A549 (cell line): ENCODE measurements at regions not wholly inside any gene's neighbourhood (a gene's known extent, or its start where the extent isn't known, plus 50 kb on each side); places are given as distances from the start of the nearest gene placed in this dataset.

Experiments used
- ATAC-seq, 2 experiments: fragments of 200-7000 bp in 1 of 2; fragments of >200 bp in 1 of 2; cut with Nextera tagmentation in 1 of 2; cut with Tn5 transposase in 1 of 2; 3 replicates each; pipeline versions ENCODE4 v1.8.0 to v1.9.1; 2018 to 2020; ENCODE audit warnings: mild to moderate bottlenecking in 1 of 2, moderate library complexity in 1 of 2
- CTCF ChIA-PET: fragments of 300-600 bp; sonication (Branson Sonifier 250); formaldehyde crosslinking; extraction: SDS; loops from one replicate; lab custom pipeline; 2021; ENCODE audit warnings: antibody characterized with exemption, inconsistent platforms; lab: Yijun Ruan, JAX
- POLR2A ChIA-PET: fragments of 350-600 bp; formaldehyde crosslinking; extraction: SDS; loops from one replicate; lab custom pipeline; 2021; ENCODE audit warnings: antibody characterized with exemption, inconsistent platforms; lab: Yijun Ruan, JAX
- DNase-seq, 2 experiments: peaks; one replicate each; pipeline versions ENCODE4 v3.0.0 to v3.0.0-alpha.2; 2011 to 2016; ENCODE audit warnings: low read depth in 1 of 2, low spot score in 1 of 2
- FAIRE-seq: peaks from 2 replicates; lab custom pipeline; 2011; peaks lifted over from hg19 to GRCh38; lab: Jason Lieb, UNC
- H3K27ac ChIP-seq, 2 experiments: fragments of >200 bp; sonication (Bioruptor Twin); formaldehyde crosslinking; 3 replicates each; pipeline ENCODE4 v1.5.1; 2016 to 2017
- H3K4me1 ChIP-seq: fragments of >200 bp; sonication (Bioruptor Twin); formaldehyde crosslinking; 3 replicates; pipeline ENCODE4 v1.6.1; 2016
- H3K4me2 ChIP-seq: fragments of >200 bp; sonication (Bioruptor Twin); formaldehyde crosslinking; 3 replicates; pipeline ENCODE4 v1.6.1; 2016
- H3K4me3 ChIP-seq: fragments of >200 bp; sonication (Bioruptor Twin); formaldehyde crosslinking; 3 replicates; pipeline ENCODE4 v1.5.1; 2016
- H3K9me3 ChIP-seq: fragments of >200 bp; sonication (Bioruptor Twin); formaldehyde crosslinking; 3 replicates; pipeline ENCODE4 v1.6.1; 2016
- ATOH8 ChIP-seq: fragments of 250-450 bp; sonication (Bioruptor Pico); IDR thresholded peaks from 2 replicates; pipeline ENCODE4 v1.5.0; 2020; ENCODE audit warnings: low read depth, mild to moderate bottlenecking, moderate library complexity
- CBX2 ChIP-seq: fragments of 200-600 bp; sonication (generic); IDR thresholded peaks from 2 replicates; pipeline ENCODE4 v1.6.1; 2016; ENCODE audit warnings: low read depth, mild to moderate bottlenecking, borderline replicate concordance
- CEBPB ChIP-seq, 2 experiments: fragments of >200 bp in 1 of 2; sonication (Bioruptor Twin) in 1 of 2; formaldehyde crosslinking in 1 of 2; IDR thresholded peaks; 2 replicates each; pipeline ENCODE4 v1.6.1; 2012 to 2016
- CHD4 ChIP-seq: fragments of 200-600 bp; sonication (generic); IDR thresholded peaks from 2 replicates; pipeline ENCODE4 v1.6.1; 2016; ENCODE audit warnings: antibody characterized with exemption, mild to moderate bottlenecking, borderline replicate concordance
- CTCF ChIP-seq: fragments of >200 bp; sonication (Bioruptor Twin); formaldehyde crosslinking; IDR thresholded peaks from 3 replicates; pipeline ENCODE4 v1.5.1; 2016
- E2F6 ChIP-seq: IDR thresholded peaks from 2 replicates; pipeline ENCODE4 v1.6.1; 2012; ENCODE audit warnings: low read depth, borderline replicate concordance
- EHMT2 ChIP-seq: fragments of 200-600 bp; sonication (generic); IDR thresholded peaks from 2 replicates; pipeline ENCODE4 v1.6.1; 2016; ENCODE audit warnings: antibody characterized with exemption, low read depth, mild to moderate bottlenecking, moderate library complexity
- ELK1 ChIP-seq: fragments of 150-350 bp; IDR thresholded peaks from 2 replicates; pipeline ENCODE4 v1.6.1; 2014; ENCODE audit warnings: low read depth, mild to moderate bottlenecking, low read length
- EP300 ChIP-seq, 2 experiments: fragments of >200 bp; sonication (Bioruptor Twin); formaldehyde crosslinking; IDR thresholded peaks; 2 replicates in 1 of 2; 3 replicates in 1 of 2; pipeline ENCODE4 v1.6.1; 2016 to 2017
- FOSL2 ChIP-seq, 2 experiments: fragments of 450-650 bp in 1 of 2; fragments of >200 bp in 1 of 2; sonication (Bioruptor Twin) in 1 of 2; formaldehyde crosslinking; IDR thresholded peaks; 2 replicates each; pipeline versions ENCODE4 v1.5.0 to v1.6.1; 2016 to 2020; ENCODE audit warnings: mild to moderate bottlenecking in 1 of 2, moderate library complexity in 1 of 2
- FOXS1 ChIP-seq: fragments of 250-450 bp; sonication (Bioruptor Pico); IDR thresholded peaks from 2 replicates; pipeline ENCODE4 v1.5.0; 2020; ENCODE audit warnings: mild to moderate bottlenecking, moderate library complexity
- HDAC2 ChIP-seq: fragments of 200-600 bp; sonication (generic); IDR thresholded peaks from 2 replicates; pipeline ENCODE4 v1.6.1; 2016
- HES2 ChIP-seq: fragments of >200 bp; sonication (Bioruptor Twin); formaldehyde crosslinking; IDR thresholded peaks from 2 replicates; pipeline ENCODE4 v1.6.1; 2016
- HEYL ChIP-seq: fragments of 250-450 bp; sonication (Bioruptor Pico); IDR thresholded peaks from 2 replicates; pipeline ENCODE4 v1.8.0; 2021; ENCODE audit warnings: mild to moderate bottlenecking, moderate library complexity
- HMGXB4 ChIP-seq: fragments of 250-450 bp; sonication (Bioruptor Pico); IDR thresholded peaks from 2 replicates; pipeline ENCODE4 v1.5.0; 2021; ENCODE audit warnings: mild to moderate bottlenecking, moderate library complexity, borderline replicate concordance
- HOXA7 ChIP-seq: fragments of 250-450 bp; sonication (Bioruptor Pico); IDR thresholded peaks from 2 replicates; pipeline ENCODE4 v1.5.0; 2020; ENCODE audit warnings: mild to moderate bottlenecking, moderate library complexity
- HOXB13 ChIP-seq: fragments of 250-450 bp; sonication (Bioruptor Pico); IDR thresholded peaks from 2 replicates; pipeline ENCODE4 v1.5.0; 2020; ENCODE audit warnings: low read depth, mild to moderate bottlenecking, moderate library complexity
- JUN ChIP-seq, 2 experiments: fragments of >200 bp; sonication (Bioruptor Twin); formaldehyde crosslinking; IDR thresholded peaks; 2 replicates in 1 of 2; 3 replicates in 1 of 2; pipeline ENCODE4 v1.6.1; 2016 to 2017
- JUNB ChIP-seq: fragments of >200 bp; sonication (Bioruptor Twin); formaldehyde crosslinking; IDR thresholded peaks from 2 replicates; pipeline ENCODE4 v1.6.1; 2016
- KDM5A ChIP-seq: fragments of 200-600 bp; sonication (generic); IDR thresholded peaks from 2 replicates; pipeline ENCODE4 v1.6.1; 2016; ENCODE audit warnings: antibody characterized with exemption, mild to moderate bottlenecking
- MAFK ChIP-seq: fragments of 450-650 bp; IDR thresholded peaks from 2 replicates; pipeline ENCODE4 v1.6.1; 2014; ENCODE audit not compliant: partially characterized antibody
- MAX ChIP-seq: IDR thresholded peaks from 2 replicates; pipeline ENCODE4 v1.6.1; 2012
- MAZ ChIP-seq: fragments of 150-350 bp; IDR thresholded peaks from 2 replicates; pipeline ENCODE4 v1.6.1; 2014; ENCODE audit warnings: antibody characterized with exemption, low read depth, low read length, borderline replicate concordance
- MYC ChIP-seq: IDR thresholded peaks from 2 replicates; pipeline ENCODE4 v1.6.1; 2012; ENCODE audit warnings: mild to moderate bottlenecking, inconsistent platforms, low read length, improper control_type of control experiment, borderline replicate concordance
- NPAS2 ChIP-seq: fragments of 250-450 bp; sonication (Bioruptor Pico); IDR thresholded peaks from 2 replicates; pipeline ENCODE4 v1.8.0; 2022; ENCODE audit warnings: mild to moderate bottlenecking, moderate library complexity, borderline replicate concordance
- POLR2A ChIP-seq: IDR thresholded peaks from 2 replicates; pipeline ENCODE4 v1.6.1; 2012; ENCODE audit warnings: mild to moderate bottlenecking, low read length
- RARB ChIP-seq: fragments of 250-450 bp; sonication (Bioruptor Pico); IDR thresholded peaks from 2 replicates; pipeline ENCODE4 v1.8.0; 2021; ENCODE audit warnings: mild to moderate bottlenecking, moderate library complexity
- RCOR1 ChIP-seq: fragments of 150-350 bp; IDR thresholded peaks from 2 replicates; pipeline ENCODE4 v1.6.1; 2014; ENCODE audit warnings: antibody characterized with exemption, low read length, low read depth
- RNF2 ChIP-seq: fragments of 200-600 bp; sonication (generic); IDR thresholded peaks from 2 replicates; pipeline ENCODE4 v1.6.1; 2016; ENCODE audit warnings: low read depth, mild to moderate bottlenecking, antibody characterized with exemption, moderate library complexity, borderline replicate concordance
- SMC3 ChIP-seq: fragments of >200 bp; sonication (Bioruptor Twin); formaldehyde crosslinking; IDR thresholded peaks from 3 replicates; pipeline ENCODE4 v1.6.1; 2018; ENCODE audit warnings: inconsistent platforms
- TFCP2L1 ChIP-seq: fragments of 250-450 bp; sonication (Bioruptor Pico); IDR thresholded peaks from 2 replicates; pipeline ENCODE4 v1.5.0; 2021; ENCODE audit warnings: mild to moderate bottlenecking
- ZC3H11A ChIP-seq: fragments of 450-650 bp; IDR thresholded peaks from 2 replicates; pipeline ENCODE4 v1.6.1; 2014; ENCODE audit warnings: antibody characterized with exemption, mild to moderate bottlenecking
- ZFP36 ChIP-seq: fragments of 450-650 bp; IDR thresholded peaks from 2 replicates; pipeline ENCODE4 v1.6.1; 2014; ENCODE audit warnings: borderline replicate concordance; ENCODE audit not compliant: partially characterized antibody
- ZNF302 ChIP-seq: fragments of 250-450 bp; sonication (Bioruptor Pico); IDR thresholded peaks from 2 replicates; pipeline ENCODE4 v1.9.0; 2021; ENCODE audit warnings: inconsistent platforms, mild to moderate bottlenecking, moderate library complexity
- ZSCAN20 ChIP-seq: fragments of 250-450 bp; sonication (Bioruptor Pico); IDR thresholded peaks from 2 replicates; pipeline ENCODE4 v1.8.0; 2022; ENCODE audit warnings: mild to moderate bottlenecking, moderate library complexity
- WGBS: methylation state at CpG from one replicate; pipeline ENCODE4 v1.1.6; 2017; ENCODE audit errors: missing lambda C conversion rate; 5-methylcytosine and 5-hydroxymethylcytosine counted together

GRCh38 chr5:60196385-60197113, 303.0 kb upstream of the PDE4D start:
- H3K9me3 ChIP-seq = peaks cover 7% of the 10 kb centered on the region; the same call in 1 of the 3 replicates
- peak; percentile 73 for FAIRE-seq
- peak; percentile 100 for ATAC-seq
- DNase-seq = peak; percentile 69 to 97
- peaks cover 20% of the 10 kb centered on the region for H3K4me1 ChIP-seq
- no peak overlapping the region for H3K4me3 ChIP-seq
- ChIA-PET CTCF (interaction anchor here (0.6 kb wide), 2 partner anchors 14 to 386 kb away, joined by 3 read pairs; no protein-coding TSS in a partner anchor), POLR2A (interaction anchor here (1.0 kb wide), 1 partner anchor 150 kb away, joined by 3 read pairs; no protein-coding TSS in a partner anchor)
- 3% methylated on average over 2 of the region's 2 CpGs for WGBS
- H3K27ac ChIP-seq = peak overlapping the region; percentile 70 to 82
- peak overlapping the region; percentile 47 for H3K4me2 ChIP-seq
- TF ChIP-seq CHD4 (no peak), ZNF302 (no peak), HMGXB4 (CRISPR knock-in tag) (no peak), E2F6 (no peak), CEBPB (IDR thresholded peaks at IDR 0.05) (peak in 1 of 2 experiments; percentile 52; a peak in 1 of 4 replicates), HDAC2 (no peak), POLR2A (no peak), HES2 (no peak), FOSL2 (IDR thresholded peaks at IDR 0.05) (peak; percentile 63), FOSL2 (CRISPR knock-in tag; IDR thresholded peaks at IDR 0.05) (peak; percentile 93), NPAS2 (CRISPR knock-in tag) (no peak), HOXB13 (CRISPR knock-in tag) (no peak), HEYL (no peak), ZC3H11A (no peak), RNF2 (no peak), MYC (no peak), CTCF (no peak), RCOR1 (no peak), JUNB (peak; percentile 37; the same call in 1 of the 2 replicates), FOXS1 (CRISPR knock-in tag) (no peak), EP300 (IDR thresholded peaks at IDR 0.05) (peak in 1 of 2 experiments; percentile 32; a peak in 1 of 5 replicates), ZSCAN20 (CRISPR knock-in tag) (0 out of 2 replicates have a peak, but pooled peaks have one; percentile 36), MAZ (no peak), ZFP36 (no peak), RARB (CRISPR knock-in tag) (no peak), ELK1 (no peak), MAFK (peak; percentile 100), JUN (IDR thresholded peaks at IDR 0.05) (0 out of 5 replicates have a peak, but pooled peaks of 1 of the 2 experiments have one; percentile 27), EHMT2 (no peak), KDM5A (no peak), SMC3 (no peak), TFCP2L1 (CRISPR knock-in tag) (no peak), MAX (peak; percentile 59), CBX2 (no peak), HOXA7 (CRISPR knock-in tag) (no peak), ATOH8 (CRISPR knock-in tag) (no peak)
